Mucosa of gallbladder (tissue), 1 donor: ENCODE measurements at regions not wholly inside any gene's neighbourhood (a gene's known extent, or its start where the extent isn't known, plus 50 kb on each side); places are given as distances from the start of the nearest gene placed in this dataset.
"Not testable (repeated sequence)": the region's sequence is repeated elsewhere in the genome, so short reads cannot be mapped to it uniquely, and the experiment has no call there.

ENCODE experiments used
- DNase-seq: peaks from one replicate; pipeline ENCODE4 v3.0.0-alpha.2; 2020; ENCODE audit warnings: low spot score
- donor health status: DM: no; HTN: no; CAD: no.

DNA sequence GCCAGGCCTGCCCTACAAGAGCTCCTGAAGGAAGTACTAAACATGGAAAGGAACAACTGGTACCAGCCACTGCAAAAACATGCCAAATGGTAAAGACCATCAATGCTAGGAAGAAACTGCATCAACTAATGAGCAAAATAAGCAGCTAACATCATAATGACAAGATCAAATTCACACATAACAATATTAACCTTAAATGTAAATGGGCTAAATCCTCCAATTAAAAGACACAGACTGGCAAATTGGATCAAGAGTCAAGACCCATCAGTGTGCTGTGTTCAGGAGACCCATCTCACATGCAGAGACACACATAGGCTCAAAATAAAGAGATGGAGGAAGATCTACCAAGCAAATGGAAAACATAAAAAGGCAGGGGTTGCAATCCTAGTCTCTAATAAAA lies 119.0 kb upstream of the CARMIL1 start:
- DNase-seq: not testable (repeated sequence)

DNA sequence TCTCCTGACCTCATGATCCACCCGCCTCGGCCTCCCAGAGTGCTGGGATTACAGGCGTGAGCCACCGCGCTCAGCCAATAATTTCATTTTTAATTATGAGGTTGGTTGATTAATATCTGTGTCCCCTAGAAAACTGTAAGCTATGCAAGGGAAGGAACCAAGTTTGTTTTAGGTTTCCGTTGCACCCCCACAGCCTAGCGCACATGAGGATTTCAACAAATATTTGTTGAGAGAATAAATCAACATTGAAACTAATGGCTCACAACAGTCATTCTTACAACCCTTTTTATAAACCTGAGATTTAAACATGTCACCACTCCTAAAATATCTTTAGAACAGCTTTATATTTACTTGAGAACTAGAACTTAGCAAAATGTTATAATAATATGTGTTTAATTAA lies 114.0 kb upstream of the CARMIL1 start:
- DNase-seq: no peak

- DNase-seq: no peak
Observed at GRCh38 chr6:25165800-25166199, 113.4 kb upstream of the CARMIL1 start.

DNA sequence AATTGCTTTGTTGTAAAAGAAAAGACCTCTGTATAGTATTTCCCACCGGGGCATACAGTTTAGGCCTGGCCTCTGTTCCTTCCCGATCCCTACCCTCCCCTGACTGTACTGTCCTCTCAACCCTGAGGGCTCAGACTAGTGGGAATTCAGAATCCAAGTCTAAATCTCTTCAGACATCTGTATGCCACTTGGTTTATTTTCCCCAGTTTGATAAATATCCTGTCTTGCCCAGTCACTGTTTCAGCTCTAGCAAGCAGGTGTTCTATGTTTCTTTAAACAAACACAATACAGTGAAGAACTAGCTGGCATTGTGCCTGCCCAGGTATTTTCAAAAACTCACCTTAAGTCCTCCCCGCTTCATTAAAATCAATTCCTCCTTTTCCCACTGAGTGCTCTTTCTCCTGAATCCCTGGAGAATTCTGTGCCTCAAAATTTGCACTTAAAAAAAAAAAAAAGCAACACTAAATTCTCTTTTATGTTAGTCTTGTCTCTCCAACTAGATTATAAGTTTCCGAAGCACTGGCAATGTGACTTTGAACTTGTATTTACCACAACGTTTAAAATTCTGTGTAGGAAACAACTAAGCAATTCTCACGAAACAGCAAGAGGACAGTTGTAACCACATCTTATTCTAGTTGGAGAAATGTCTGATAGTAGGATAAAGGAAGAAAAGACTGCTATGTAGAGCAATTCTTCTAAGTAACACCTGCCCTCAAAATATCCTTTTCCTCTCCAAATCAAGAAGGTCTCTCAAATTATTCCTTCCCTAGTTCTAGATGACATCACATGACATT lies 112.0 kb upstream of the CARMIL1 start:
- DNase-seq: no peak

DNA sequence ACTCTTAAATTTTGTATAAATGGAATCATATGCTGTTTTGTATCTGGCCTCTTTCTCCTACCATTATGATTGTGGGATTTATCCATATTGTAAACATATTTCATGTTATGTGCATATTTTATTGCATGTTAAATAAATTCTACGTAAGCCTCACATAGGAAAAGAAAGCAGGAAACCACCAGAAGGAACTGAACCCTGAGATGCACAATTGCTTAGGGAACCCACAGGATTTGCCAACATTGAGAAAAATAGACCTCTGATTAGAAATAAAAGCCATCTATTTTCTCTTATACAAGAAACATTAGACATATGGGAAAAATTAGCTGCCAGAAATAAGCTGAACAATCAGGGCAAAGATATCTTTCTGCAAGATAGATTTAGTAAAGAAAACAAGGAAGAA lies 111.2 kb upstream of the CARMIL1 start:
- no peak for DNase-seq

DNA sequence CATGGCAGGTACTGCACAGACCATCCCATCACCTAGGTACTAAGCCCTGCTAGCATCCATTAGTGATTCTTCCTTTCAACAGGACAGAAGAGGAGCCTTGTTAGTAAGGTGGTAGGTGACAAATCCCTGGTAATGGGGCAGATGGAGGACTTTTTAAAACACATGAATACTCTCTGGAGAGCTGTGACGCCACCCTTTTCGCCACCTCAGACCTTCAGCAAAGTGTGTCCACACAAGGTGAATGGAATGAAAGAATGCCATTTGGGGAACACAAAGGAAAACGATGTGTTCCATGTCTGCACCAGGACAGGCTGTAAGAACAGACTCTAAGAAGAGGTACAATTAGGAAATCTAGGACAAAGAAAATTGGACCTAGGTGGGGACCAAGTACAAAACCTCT lies 110.5 kb upstream of the CARMIL1 start:
- no peak for DNase-seq

DNA sequence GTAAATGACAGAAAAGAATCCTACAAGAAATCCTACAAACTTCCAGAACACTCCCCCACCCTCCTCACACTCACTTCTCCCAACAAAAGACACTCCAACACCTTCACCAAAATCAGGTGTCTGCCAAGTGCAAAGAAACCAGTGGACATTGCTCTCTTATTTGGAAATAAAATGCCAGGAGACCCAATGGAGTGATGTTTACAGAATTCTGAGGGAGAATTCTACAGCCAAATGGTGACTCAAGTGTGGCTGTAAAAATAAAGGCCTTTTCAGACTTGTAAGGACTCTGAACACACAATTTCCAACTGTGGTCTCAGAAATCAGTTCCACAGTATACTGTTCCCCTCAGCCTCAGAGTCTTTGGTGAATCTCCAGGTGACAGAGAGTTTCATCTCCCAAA lies 109.6 kb upstream of the CARMIL1 start:
- DNase-seq: no peak

DNA sequence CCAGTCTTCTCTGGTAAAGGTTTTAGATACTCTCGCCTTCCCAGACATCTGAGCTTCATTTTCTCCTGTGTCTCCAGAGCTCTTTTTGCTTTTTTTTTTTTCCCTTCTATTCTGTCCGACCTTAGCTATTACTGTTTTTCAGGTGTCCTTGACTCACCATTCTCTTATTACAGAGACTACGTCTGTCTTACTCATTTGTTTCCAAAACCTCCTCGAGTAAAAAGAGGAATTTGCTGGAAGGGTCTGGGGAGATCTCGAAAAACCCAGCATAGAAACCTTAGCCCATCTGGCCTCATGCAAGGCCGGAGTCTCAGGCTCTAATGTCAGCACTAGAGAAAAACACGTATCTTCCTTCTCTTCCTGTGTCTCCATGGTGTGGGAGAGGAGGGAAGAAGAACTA lies 109.2 kb upstream of the CARMIL1 start:
- DNase-seq: no peak

- DNase-seq: no peak
Observed at GRCh38 chr6:25170640-25171039, 108.5 kb upstream of the CARMIL1 start.

GRCh38 chr6:25171301-25171700 lies 107.9 kb upstream of the CARMIL1 start:
- DNase-seq: no peak

DNA sequence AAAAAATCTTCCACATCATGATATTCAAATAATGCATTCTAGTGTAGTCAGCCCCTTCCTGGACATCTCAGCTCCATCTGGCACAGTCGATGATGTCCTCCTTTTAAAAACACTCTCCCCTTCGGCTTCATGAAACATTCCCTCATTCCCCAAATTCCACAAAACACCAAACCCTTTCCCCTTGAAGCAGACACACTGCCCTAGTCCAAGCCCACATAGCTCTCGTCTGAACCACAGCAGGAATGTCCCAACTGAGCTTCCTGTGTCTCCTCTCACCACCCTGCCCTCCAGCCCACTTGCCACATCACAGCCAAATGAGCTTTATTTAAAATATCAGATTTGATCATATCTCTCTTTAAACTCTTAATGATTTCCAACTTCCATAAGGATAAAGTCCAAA lies 106.4 kb upstream of the CARMIL1 start:
- DNase-seq: no peak

DNA sequence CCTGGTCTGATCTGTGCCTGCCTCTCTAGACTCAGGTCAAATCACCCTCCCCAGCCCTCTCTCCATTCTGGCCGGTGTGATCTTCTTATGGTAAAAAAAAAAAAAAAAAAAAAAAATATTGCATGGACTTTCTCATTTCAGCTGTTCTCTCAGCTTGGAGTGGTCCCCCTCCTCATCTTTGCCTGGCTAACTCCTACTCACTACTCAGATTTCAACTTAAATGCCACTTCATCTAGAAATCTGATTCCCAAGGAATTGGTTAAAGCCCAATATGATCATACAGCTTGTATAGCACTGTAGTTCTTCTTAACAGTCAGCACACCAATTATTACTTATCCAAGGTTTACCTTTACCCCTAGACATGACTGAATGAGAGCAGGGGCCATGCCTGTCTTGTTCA lies 105.9 kb upstream of the CARMIL1 start:
- DNase-seq: no peak

GRCh38 chr6:25173951-25174474 lies 105.2 kb upstream of the CARMIL1 start:
- DNase-seq: no peak

DNA sequence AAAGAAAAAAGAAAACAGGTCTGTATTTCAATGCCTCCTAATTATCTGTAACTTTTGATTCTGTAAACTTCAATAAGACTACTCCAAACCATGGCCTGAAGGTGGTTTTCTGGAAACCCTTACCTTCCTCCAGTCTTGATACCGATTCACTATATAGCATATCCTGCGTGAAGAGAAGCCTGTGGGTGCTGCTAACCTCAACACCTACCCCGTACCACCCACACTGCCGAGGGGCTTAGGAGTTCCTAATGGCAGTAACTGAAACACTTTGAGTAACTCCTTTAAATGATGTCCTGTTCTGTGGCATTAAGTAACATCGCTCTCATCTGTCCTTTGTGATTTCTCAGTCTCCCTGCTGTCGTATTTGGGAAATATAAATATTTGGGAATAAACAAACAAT lies 104.5 kb upstream of the CARMIL1 start:
- DNase-seq: no peak

- no peak for DNase-seq
Observed at GRCh38 chr6:25175196-25175595, 104.0 kb upstream of the CARMIL1 start.

GRCh38 chr6:25175681-25176080 lies 103.5 kb upstream of the CARMIL1 start:
- no peak for DNase-seq

GRCh38 chr6:25176466-25176865 lies 102.7 kb upstream of the CARMIL1 start:
- no peak for DNase-seq

DNA sequence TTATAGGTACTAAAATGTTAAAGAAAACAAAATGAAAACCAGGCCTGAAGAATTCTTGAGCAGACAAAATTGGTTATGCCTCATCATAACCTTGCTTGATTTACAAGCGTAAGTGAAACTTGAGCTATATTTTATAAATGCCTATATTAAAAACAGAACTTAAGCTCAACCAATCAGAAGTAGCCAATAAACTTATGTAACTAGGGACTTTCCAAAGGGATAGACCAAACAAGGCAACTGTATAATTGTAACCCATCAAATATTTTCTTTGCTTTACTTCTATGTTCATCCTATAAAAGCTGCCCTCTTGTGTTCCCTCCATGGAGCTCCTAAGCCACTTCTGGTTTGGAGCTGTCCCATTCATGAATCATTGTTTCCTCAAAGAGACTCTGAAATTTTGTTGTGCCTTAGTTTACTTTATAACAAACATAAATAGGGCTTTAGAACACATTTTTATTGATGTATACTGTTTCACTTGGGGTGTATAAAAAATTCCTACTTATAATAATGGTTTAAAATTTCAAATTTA lies 101.6 kb upstream of the CARMIL1 start:
- no peak for DNase-seq

GRCh38 chr6:25178336-25179035 lies 100.7 kb upstream of the CARMIL1 start:
- no peak for DNase-seq

GRCh38 chr6:25179051-25179778 lies 100.0 kb upstream of the CARMIL1 start:
- DNase-seq: no peak

DNA sequence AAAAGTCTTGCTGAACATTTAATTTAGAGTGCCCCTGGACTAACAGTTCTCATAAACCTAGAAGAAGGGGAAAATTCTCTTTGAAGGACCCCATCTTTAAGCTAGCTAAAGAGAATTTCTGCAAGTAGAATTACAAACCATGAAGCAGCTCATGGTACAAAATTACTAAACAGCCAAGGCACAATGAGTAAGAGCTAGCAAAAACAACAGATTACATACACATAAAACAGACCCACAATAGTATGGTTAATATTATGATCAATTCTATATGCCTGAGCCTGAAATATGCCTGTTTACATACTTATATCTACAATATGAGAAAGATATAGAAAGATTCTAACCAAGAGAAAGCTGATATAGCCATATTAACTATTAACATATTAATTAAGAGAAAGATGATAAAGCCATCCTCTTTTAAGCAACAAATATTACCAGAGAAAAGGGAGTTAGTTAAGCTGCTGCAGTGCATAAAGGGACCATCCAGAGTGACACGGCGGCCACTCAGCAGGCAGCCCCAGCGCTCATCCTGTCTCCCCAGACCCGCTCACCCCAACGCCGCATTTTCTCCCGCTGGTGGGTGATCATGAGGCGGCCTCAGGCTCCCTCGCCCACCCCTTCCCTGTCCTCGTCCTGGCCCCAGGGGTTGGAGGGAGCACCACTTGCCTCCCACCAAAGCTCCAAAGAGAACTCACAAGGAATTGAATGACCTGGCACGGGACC lies 98.4 kb upstream of the CARMIL1 start:
- DNase-seq: no peak

GRCh38 chr6:25181350-25181724 lies 97.8 kb upstream of the CARMIL1 start:
- DNase-seq: no peak
